GM18505 (cell line): ENCODE measurements at regions not wholly inside any gene's neighbourhood (a gene's known extent, or its start where the extent isn't known, plus 50 kb on each side); places are given as distances from the start of the nearest gene placed in this dataset.

ENCODE experiments used
- ATAC-seq: cut with Tn5 transposase; IDR thresholded peaks from one replicate; pipeline ENCODE4 v1.9.1; 2021; ENCODE audit not compliant: unreplicated experiment
- POLR2A ChIP-seq: IDR thresholded peaks from 4 replicates; pipeline ENCODE4 v1.6.1; 2011; ENCODE audit warnings: borderline replicate concordance; ENCODE audit not compliant: insufficient read depth, insufficient read length; ENCODE audit errors: extremely low read depth

DNA sequence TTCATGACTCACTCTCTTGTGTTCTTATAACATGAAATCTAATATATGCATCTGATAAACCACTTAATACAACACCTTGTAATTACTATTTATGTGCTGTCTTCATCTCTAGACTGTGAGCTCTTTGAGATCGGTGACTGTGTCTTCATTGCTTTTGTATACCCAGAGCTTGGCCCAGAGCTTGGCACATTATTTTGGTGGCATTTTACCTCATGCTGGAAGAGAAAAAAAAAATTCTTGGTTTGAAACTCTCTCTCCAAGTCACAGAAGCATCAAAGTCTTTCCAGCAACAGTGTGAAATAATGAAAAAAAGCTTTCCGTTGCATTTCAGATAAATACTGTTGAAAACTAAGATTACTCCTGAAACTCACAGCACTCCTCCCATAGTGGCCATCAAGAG, 451.6 kb downstream of the NUF2 start:
- no peak for ATAC-seq
- TF ChIP-seq POLR2A: no peak

DNA sequence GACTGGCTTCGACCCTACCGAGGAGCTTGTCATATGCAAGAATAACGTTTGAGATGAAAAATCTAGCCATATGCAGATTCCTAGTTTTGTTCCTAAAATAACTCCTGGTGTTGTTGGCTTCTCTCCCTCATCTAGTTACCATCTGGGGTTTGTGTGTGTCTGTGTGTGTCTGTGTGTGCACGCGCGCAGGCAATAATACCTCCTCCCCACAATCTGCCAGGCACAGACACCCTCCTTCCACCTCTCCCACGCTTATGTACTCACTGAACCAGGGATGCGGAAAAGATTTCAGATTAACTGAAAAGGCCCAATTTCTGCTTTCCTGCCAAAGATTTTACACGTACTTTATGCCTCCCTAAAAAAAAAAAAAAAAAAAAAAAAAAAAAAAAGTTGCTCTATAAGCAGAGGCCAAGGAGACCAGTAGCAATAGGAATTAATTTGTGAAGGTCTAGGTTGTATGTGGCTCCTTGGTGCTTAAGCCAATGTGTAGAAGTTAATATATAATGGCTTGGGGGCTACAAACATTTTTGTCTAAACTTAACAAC, 452.7 kb downstream of the NUF2 start:
- no peak for TF ChIP-seq POLR2A
- no peak for ATAC-seq

DNA sequence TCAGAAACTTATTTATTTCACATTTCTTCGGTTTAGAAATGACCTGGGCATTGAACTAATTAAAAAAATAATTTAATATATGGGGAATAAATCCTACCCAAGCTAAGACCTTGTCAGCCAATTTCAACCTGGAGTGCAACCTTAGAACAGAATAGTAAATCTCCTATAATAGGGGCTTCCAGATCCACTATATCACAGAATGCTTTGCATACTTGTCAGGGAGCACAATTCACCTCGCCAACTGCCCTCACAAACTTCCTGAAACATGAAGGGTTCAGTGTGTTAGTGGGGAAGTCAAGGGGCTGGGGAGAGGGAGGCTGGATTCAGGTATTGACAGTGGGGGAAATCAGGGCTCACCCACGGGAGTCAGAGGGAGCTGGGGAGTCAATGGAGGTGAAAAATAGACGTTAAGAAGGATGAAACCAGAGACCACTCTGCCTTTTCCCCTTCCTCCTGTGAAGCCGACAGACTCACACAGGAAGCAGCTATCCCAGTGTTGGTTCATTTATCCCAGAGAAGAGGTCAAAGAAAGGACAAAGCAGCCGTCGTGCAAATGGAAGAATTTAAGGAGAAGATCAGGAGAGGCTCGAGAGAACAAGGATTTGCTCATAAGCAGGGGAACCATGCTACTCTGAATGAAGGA, 453.3 kb downstream of the NUF2 start:
- ATAC-seq: no peak
- no peak for TF ChIP-seq POLR2A

DNA sequence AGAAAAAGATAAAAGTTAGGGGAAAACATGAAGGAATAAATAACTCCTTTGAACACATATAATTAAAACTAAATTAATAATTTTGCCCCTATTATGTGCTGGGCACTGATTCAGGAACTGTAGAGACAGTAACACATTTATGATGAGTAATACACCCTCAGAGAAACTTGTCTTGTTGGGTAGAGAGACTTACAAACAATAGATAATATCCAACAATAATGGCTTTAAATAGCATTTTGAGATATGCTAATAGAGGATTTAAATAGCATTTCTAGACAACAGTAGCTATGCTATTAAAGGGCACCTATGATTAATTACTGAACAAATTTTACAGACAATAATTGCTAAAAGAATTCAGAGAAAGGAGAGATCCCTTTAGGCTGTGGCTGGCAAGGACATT, 455.5 kb downstream of the NUF2 start:
- no peak for TF ChIP-seq POLR2A
- no peak for ATAC-seq

DNA sequence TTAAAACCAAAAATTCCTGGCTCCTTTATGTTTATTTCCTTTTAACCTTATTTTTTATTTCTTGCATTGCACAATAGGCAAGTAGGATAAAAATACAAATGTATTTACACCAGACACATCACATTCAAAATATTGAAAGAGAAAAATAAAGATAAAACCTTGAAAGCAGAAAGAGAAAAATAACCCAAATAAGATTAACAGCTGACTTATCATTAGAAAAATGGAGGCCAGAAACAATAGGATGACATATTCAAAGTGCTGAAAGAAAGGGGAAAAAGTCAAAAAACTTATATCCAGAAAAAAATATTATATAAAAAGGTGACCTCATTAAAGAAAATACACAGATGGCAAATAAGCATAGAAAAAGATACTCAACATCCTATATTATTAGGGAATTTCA, 459.4 kb downstream of the NUF2 start:
- no peak for ATAC-seq
- no peak for TF ChIP-seq POLR2A

DNA sequence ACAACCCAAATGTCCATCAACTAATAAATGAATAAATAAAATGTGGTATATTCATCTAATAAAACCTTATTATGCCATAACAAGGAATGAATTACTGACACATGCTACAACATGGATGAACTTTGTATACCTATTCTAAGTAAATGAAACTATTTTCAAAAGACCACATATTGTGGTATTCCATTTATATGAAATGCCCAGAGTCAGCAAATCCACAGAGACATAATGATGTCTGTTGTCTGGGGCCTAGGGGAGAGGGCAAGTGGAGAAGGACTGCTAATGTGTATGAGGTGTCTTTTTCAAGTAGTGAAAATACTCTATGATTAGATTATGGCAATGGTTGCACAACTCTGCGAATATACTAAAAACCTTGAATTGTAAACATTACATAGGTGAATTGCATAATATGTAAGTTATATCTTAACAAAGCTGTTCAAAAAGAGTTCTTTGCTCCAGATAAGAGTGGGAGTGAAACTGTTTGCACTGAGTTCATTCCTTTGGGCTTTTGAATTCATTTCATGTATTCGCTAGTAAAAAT, 464.2 kb downstream of the NUF2 start:
- ATAC-seq: no peak

DNA sequence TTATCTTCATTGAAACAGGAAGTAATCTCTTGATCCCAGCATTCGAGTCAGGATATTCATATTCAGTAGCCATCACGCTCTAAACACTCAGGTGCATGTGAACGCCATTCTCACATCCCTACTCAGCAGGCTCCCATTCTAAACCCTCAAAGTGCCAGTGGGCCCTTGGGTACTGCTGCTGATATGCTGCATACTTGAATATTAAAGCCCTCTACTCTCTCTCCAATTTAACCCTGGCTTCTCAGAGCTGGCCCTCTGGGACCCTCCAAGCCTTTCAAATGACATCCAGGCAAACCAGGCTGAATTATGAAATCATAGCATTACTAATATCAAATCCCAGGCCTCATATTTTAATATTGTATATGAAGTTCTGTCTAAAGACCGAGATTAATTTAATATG, 468.2 kb downstream of the NUF2 start:
- TF ChIP-seq POLR2A: no peak
- ATAC-seq: no peak

More for the DNA sequence above, 464.2 kb downstream of the NUF2 start:
- TF ChIP-seq POLR2A: no peak

DNA sequence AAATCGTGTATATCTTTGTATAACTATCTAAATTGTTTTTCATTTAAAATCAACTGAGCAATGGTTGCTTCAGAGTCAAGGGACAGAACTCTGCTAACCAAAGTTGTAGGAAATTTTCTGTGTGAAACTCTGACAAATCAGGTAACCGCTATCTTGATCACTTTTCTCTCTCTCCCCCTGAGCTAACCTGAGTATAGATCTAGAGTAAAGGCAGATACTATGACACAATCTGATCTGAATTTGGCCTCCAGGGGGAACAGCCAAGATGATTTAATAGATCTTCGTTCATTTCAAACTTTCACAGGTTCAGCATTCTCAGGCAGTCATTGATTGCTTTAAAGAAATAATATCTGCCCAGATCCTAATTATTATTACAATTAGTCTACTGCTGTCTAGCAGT, 472.8 kb downstream of the NUF2 start:
- no peak for ATAC-seq
- no peak for TF ChIP-seq POLR2A

DNA sequence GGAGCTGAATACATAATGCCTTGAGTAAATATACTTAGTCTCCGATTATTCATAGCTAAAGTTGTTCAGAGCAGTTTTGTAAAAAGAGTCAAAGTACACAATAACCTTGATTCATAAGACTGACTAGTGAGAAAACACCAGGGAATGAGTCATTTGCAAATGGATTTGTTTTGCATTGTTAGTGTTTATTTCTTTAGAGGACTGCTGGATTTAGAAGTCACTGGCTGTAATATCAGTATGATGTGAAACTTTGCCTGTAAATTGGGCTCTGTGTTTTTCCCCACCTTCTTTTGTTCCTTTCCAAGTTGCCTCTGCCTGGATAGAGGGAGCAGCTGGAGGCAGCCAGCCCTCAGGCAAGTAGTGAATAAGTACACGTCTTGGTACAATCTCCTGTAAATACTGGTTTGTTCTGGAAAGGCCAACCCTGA, 474.7 kb downstream of the NUF2 start:
- ATAC-seq: no peak
- TF ChIP-seq POLR2A: no peak

DNA sequence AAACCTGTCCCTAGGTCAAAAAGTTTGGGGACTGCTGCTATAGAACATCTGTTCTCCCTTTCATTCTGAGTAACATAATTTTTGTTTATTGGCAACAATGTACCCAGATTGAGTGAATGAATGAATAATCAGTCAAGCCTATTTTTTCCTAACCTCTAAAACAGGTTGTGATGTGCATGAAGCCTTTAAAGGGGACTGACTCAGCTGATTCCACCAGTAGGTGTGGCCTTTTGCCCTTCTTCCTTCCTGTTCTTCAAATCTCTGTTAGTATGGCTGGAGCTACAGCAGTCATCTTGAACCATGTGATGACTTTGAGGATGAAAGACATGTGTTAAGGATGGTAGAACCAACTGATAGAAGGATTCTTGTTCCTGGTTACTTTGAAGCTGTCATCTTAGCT, 476.1 kb downstream of the NUF2 start:
- no peak for ATAC-seq
- TF ChIP-seq POLR2A: no peak

DNA sequence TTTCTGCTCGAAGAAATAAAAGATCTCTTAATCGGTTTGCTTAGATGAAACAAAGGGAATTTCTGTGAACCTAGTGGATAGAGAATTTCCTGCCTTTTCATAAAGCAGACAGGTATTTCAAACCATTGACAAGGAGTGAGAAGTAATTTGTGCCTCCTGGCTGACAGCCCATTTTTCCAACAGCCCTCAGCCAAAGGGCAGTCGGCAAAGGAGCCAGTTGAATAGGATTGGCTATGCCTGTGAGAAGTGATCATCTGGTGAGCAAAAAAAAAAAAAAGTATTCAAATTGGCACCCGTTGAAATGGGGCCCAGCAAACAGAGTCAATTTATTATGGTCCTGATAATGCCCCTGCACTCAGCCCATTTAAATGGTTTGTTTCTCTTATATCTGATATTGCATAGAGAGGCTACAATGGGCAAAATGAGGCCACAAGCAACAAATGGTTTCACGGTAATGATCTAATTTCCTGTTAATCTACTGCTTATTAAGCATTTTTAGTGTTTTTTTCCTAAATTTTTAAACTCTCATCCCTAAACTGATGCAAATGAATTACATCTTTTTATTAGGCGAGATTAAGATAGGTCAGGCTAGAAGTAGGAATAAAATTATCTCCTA, 477.5 kb downstream of the NUF2 start:
- TF ChIP-seq POLR2A: no peak
- ATAC-seq: no peak

DNA sequence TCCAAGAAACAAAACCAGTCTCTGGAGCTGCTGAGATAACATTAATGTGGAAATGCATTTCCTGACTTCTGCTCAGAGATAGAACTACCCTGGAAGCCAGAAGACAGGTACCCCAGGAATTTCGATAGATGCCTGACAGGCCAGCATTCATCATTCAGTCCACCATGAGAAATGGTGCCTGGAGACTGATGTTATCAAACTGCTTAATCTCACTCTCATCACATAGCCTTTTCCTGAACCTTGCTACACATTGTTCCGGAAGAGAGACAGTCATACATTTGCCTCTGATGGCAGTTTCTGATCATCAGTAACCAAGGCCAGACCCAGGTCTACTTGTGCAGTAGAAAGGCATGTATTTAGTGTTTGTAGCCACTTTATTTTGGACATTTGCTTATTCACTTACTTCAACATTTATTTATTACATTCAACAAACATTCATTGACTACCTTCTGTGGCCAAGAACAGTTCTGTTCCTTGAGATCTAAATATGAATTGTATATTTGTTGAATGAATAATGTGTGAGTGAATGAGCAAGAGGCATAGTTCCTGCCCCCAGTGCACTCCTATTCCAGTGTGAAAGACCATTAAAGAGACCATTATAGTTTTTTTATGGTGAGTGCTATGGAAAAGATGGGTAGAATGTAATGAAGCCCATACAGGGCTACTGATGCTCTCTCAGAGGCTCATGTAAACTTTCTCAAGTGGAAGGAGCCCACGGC, 485.7 kb downstream of the NUF2 start:
- TF ChIP-seq POLR2A: no peak
- no peak for ATAC-seq

DNA sequence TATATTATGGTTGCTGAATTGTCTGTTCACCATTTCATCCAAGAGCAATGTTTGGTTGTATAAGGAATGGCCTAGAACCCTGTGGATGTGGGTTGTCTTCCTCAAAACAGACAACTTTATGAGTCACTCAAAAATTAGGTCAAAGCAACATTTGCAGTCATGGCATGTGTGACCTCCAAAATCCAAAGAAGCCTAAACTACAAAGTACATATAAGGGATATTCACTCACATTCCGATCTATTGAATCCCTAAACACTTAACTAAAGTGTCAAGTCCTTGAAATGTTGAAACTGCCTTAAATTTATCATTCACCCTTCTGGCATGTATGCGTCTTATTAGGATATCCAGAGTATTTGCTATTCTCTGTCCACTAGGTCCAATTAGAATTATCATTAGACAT, 491.5 kb downstream of the NUF2 start:
- ATAC-seq: no peak
- TF ChIP-seq POLR2A: no peak
